ENCODE measurements at regions not wholly inside any gene's neighbourhood (a gene's known extent, or its start where the extent isn't known, plus 50 kb on each side); places are given as distances from the start of the nearest gene placed in this dataset.
"Not testable (repeated sequence)": the region's sequence is repeated elsewhere in the genome, so short reads cannot be mapped to it uniquely, and the experiment has no call there.

GRCh38 chrX:122269243-122269781 lies 914.8 kb upstream of the GRIA3 start:
- DNase-seq (ENCODE audit: low read depth in 4 of 4, low spot score in 1 of 4) = no peak

- no peak for DNase-seq (ENCODE audit: low read depth in 4 of 4, low spot score in 1 of 4)
Measured at GRCh38 chrX:122270809-122271494, 913.1 kb upstream of the GRIA3 start.

DNA sequence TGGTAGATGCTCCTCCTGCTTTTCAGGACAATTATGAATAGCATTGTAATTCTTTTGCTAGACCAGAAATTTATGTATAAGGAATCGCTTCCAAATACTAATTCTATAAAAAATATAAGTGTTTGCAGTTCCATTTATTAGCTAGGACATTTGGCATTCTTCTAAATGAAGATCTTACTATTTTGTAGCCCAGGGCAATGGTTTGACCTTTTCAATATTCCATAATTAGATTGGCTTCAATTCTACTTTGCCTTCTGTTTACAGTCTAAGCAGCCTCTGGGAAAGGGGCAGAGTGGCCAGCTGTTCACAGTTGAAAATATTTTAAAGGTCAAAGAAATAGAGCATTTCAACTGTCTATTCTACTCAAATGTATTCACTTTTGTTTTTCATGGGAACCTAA lies 912.1 kb upstream of the GRIA3 start:
- no peak for DNase-seq (ENCODE audit: low read depth in 4 of 4, low spot score in 1 of 4)

- DNase-seq (ENCODE audit: low read depth in 4 of 4, low spot score in 1 of 4) = no peak
Measured at GRCh38 chrX:122279746-122280145, 904.3 kb upstream of the GRIA3 start.

DNA sequence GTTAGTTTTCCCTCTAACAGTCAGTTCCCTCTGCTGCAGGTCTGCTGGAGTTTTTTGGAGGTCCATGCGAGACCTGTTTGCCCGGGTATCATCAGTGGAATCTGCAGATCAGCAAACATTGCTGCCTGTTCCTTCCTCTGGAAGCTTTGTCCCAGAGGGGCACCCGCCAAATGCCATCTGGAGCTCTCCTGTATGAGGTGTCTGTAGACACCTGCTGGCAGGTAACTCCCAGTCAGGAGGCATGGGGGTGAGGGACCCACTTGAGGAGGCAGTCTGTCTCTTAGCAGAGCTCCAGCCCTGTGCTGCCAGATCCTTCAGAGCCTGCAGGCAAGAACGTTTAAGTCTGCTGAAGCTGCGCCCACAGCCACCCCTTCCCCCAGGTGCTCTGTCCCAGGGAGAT lies 884.3 kb upstream of the GRIA3 start:
- DNase-seq (ENCODE audit: low read depth in 4 of 4, low spot score in 1 of 4) = not testable (repeated sequence)

GRCh38 chrX:122301491-122301890 lies 882.6 kb upstream of the GRIA3 start:
- DNase-seq (ENCODE audit: low read depth in 4 of 4, low spot score in 1 of 4) = no peak

GRCh38 chrX:122303761-122304160 lies 880.3 kb upstream of the GRIA3 start:
- DNase-seq (ENCODE audit: low read depth in 4 of 4, low spot score in 1 of 4) = no peak

DNA sequence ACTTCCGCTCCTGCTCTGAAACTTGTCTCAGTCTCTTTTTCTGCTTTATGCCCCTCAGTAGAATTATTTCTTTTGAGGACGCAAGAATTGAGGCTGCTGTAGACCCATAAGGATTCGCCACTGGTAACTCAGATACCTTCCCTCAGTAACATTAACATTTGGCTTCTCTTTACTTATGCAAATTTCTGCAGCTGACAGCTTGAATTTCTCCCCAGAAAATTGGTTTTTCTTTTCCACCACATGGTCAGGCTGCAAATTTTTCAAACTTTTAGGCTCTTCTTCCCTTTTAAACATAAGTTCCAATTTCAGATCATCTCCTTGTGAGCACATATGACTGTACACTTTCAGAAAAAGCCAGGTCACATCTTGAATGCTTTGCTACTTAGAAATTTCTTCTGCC lies 839.3 kb upstream of the GRIA3 start:
- DNase-seq (ENCODE audit: low read depth in 4 of 4, low spot score in 1 of 4) = no peak

GRCh38 chrX:122363112-122363795 lies 820.8 kb upstream of the GRIA3 start:
- no peak for DNase-seq (ENCODE audit: low read depth in 4 of 4, low spot score in 1 of 4)

DNA sequence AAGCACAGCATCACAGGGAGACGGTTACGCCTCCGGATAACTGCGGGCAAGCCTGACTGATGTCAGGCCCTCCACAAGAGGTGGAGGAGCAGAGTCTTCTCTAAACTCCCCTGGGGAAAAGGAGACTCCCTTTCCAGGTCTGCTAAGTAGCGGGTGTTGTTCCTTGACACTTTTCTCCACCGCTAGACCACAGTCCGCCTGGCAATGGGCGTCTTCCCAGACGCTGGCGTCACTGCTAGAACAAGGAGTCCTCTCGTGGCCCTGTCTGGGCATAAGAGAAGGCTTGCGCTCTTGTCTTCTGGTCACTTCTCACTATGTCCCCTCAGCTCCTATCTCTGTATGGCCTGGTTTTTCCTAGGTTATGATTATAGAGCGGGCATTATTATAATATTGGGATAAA lies 808.5 kb upstream of the GRIA3 start:
- not testable (repeated sequence) for DNase-seq (ENCODE audit: low read depth in 4 of 4, low spot score in 1 of 4)

DNA sequence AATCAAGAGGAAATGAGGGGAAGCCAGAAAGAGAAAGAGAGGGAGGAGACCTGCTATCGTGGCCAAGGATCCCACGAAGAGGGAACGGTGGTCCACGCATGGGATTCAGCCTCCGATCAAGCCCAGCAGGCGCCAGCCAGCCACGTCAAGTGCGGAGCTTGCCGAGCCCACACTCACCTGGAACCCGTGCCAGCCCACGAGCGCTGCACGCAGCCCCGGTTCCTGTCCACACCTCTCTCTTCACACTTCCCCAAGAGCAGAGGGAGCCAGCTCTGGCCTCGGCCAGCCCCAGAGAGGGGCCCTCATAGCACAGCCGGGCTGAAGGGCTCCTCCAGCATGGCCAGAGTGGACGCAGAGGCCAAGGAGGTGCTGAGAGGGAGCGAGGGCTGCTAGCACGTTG lies 795.1 kb upstream of the GRIA3 start:
- no peak for DNase-seq (ENCODE audit: low read depth in 4 of 4, low spot score in 1 of 4)

DNA sequence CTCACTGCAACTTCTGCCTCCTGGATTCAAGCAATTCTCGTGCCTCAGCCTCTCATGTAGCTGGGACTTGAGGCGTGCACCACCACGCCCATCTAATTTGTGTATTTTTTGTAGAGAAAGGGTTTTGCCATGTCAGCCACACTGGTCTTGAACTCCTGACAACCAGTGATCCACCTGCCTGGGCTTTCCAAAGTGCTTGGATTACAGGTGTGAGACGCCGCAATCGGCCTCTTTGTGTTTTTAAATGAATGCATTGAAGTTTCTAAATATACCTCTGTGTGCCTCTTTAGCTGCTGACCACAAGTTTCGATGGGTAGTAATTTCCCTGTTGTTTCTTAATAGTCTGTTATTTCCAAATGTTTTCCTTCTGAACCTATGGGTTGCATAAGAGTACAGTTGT lies 765.3 kb upstream of the GRIA3 start:
- no peak for DNase-seq (ENCODE audit: low read depth in 4 of 4, low spot score in 1 of 4)

GRCh38 chrX:122421434-122422121 lies 762.5 kb upstream of the GRIA3 start:
- DNase-seq (ENCODE audit: low read depth in 4 of 4, low spot score in 1 of 4) = no peak

DNA sequence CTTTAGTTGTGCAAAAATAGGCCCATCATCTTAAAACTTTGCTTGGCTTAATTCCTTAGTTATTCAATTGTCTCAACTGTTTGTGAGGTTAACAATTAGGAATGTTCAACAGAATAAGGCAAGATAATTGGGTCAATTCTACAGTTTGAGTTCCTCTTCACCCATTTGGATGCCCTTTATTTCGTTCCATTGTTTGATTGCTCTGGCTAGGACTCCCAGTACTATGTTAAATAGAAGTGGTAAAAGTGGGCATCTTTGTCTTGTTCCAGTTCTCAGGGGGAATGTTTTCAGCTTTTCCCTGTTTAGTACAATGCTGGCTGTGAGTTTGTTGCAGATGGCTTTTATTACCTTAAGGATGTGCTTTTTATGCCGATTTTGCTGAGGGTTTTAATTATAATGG lies 761.5 kb upstream of the GRIA3 start:
- DNase-seq (ENCODE audit: low read depth in 4 of 4, low spot score in 1 of 4) = no peak

GRCh38 chrX:122434942-122435341 lies 749.1 kb upstream of the GRIA3 start:
- DNase-seq (ENCODE audit: low read depth in 4 of 4, low spot score in 1 of 4) = no peak

DNA sequence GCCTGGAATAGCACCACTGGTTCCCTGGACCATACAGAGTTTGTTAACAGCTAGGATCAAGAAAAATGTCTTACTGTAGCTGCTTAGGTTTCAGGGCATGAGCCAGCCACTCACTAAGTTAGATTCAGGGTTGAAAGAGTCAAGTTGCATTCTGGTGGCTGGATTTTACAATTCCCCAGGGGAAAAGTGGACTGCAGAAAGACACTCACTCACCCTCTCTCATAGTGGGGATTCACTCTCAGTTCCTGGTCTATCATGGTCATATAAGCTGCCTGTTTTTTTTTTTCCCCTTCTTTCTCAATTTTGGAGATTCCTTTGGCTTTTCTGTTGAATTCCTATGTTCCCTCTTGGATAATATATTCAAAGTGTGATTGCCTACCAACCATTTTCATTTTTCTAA lies 744.2 kb upstream of the GRIA3 start:
- no peak for DNase-seq (ENCODE audit: low read depth in 4 of 4, low spot score in 1 of 4)

GRCh38 chrX:122440832-122441231 lies 743.2 kb upstream of the GRIA3 start:
- DNase-seq (ENCODE audit: low read depth in 4 of 4, low spot score in 1 of 4) = no peak

- no peak for DNase-seq (ENCODE audit: low read depth in 4 of 4, low spot score in 1 of 4)
Measured at GRCh38 chrX:122441451-122441850, 742.6 kb upstream of the GRIA3 start.

- no peak for DNase-seq (ENCODE audit: low read depth in 4 of 4, low spot score in 1 of 4)
Measured at GRCh38 chrX:122445466-122445865, 738.6 kb upstream of the GRIA3 start.

GRCh38 chrX:122464341-122464740 lies 719.7 kb upstream of the GRIA3 start:
- no peak for DNase-seq (ENCODE audit: low read depth in 4 of 4, low spot score in 1 of 4)

- DNase-seq (ENCODE audit: low read depth in 4 of 4, low spot score in 1 of 4) = no peak
Measured at GRCh38 chrX:122475306-122475705, 708.8 kb upstream of the GRIA3 start.

DNA sequence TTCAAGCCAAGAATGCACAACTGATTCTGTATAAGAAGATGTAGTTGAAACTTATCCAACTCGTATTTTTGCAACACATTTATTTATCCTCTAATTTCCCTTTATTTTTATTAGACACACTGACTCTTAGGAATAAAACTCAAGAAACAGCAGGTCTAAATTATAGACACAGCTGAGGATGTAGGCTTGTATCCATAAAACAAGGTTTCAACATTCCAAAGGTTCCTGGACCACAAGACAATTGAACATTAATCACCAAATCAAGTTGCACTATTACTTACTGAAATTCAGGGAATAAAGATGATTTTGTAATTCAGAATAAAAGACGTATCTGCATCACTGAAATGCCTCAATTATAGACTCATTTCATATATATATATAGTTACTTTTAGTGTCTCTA lies 683.5 kb upstream of the GRIA3 start:
- DNase-seq (ENCODE audit: low read depth in 4 of 4, low spot score in 1 of 4) = no peak
